Lower lobe of right lung (tissue), 2 donors: ENCODE measurements at regions not wholly inside any gene's neighbourhood (a gene's known extent, or its start where the extent isn't known, plus 50 kb on each side); places are given as distances from the start of the nearest gene placed in this dataset.
A peak's percentile ranks its signal among the peaks of the same experiment; 100 is the strongest.

Source experiments
- ATAC-seq, 2 donors: fragments of 200-7000 bp; cut with Tn5 transposase; one replicate each; pipeline ENCODE4 v1.9.1; 2020 to 2022; ENCODE audit warnings: mild to moderate bottlenecking in 2 of 2, moderate library complexity in 2 of 2
- DNase-seq: peaks from one replicate; pipeline ENCODE4 v3.0.0-alpha.2; 2020
- H3K27ac ChIP-seq: fragments of 200-600 bp; one replicate; pipeline ENCODE4 v1.8.0; 2022
- H3K27me3 ChIP-seq: fragments of 200-600 bp; one replicate; pipeline ENCODE4 v1.8.0; 2022; ENCODE audit warnings: low read depth
- H3K36me3 ChIP-seq: fragments of 200-600 bp; one replicate; pipeline ENCODE4 v1.8.0; 2022; ENCODE audit warnings: mild to moderate bottlenecking
- H3K4me1 ChIP-seq: fragments of 200-600 bp; one replicate; pipeline ENCODE4 v1.8.0; 2022
- H3K4me3 ChIP-seq: fragments of 200-600 bp; one replicate; pipeline ENCODE4 v1.8.0; 2022; ENCODE audit warnings: mild to moderate bottlenecking
- H3K9me3 ChIP-seq: fragments of 200-600 bp; one replicate; pipeline ENCODE4 v1.8.0; 2022
- CTCF ChIP-seq: fragments of 200-600 bp; IDR thresholded peaks from one replicate; pipeline ENCODE4 v1.8.0; 2022; ENCODE audit warnings: antibody characterized with exemption, mild to moderate bottlenecking
- intact Hi-C: fragments of 100-400 bp; cut with DNase I; formaldehyde crosslinking; loops from one replicate; pipeline ENCODE4 v1.11.0; 2022
- donor health status: DM: no; HTN: yes; CAD: no; lungs with severe emphysema.

- DNase-seq (no peak), ATAC-seq (peak in 1 of 2 donors; percentile 32)
- H3K27ac ChIP-seq: no peak overlapping the region
- no peak overlapping the region for H3K4me3 ChIP-seq
- intact Hi-C loops: no loop called here
- H3K36me3 ChIP-seq: no peaks in the 10 kb centered on the region
- TF ChIP-seq CTCF: no peak
- no peaks in the 10 kb centered on the region for H3K27me3 ChIP-seq
- no peaks in the 10 kb centered on the region for H3K4me1 ChIP-seq
- H3K9me3 ChIP-seq: no peaks in the 10 kb centered on the region
These were observed 370.6 kb downstream of the AACS start for GRCh38 chr12:125435871-125436270.

GRCh38 chr12:125436686-125437085 is 371.5 kb downstream of the AACS start:
- Histone ChIP-seq H3K27me3 (no peaks in the 10 kb centered on the region), H3K9me3 (no peaks in the 10 kb centered on the region), H3K4me1 (no peaks in the 10 kb centered on the region), H3K36me3 (no peaks in the 10 kb centered on the region), H3K4me3 (no peak overlapping the region), H3K27ac (no peak overlapping the region)
- DNase-seq (no peak), ATAC-seq (no peak)
- no peak for TF ChIP-seq CTCF
- intact Hi-C loops: no loop called here

GRCh38 chr12:125440399-125440798 is 375.2 kb downstream of the AACS start:
- no peaks in the 10 kb centered on the region for H3K36me3 ChIP-seq
- no peak for TF ChIP-seq CTCF
- H3K4me1 ChIP-seq: no peaks in the 10 kb centered on the region
- no peak overlapping the region for H3K27ac ChIP-seq
- H3K27me3 ChIP-seq: no peaks in the 10 kb centered on the region
- H3K4me3 ChIP-seq: no peak overlapping the region
- ATAC-seq: no peak
- no peak for DNase-seq
- intact Hi-C loops: no loop called here
- H3K9me3 ChIP-seq: no peaks in the 10 kb centered on the region

- H3K4me1 ChIP-seq: no peaks in the 10 kb centered on the region
- no peaks in the 10 kb centered on the region for H3K27me3 ChIP-seq
- H3K4me3 ChIP-seq: no peak overlapping the region
- no peaks in the 10 kb centered on the region for H3K36me3 ChIP-seq
- ATAC-seq (no peak), DNase-seq (no peak)
- H3K27ac ChIP-seq: no peak overlapping the region
- no peaks in the 10 kb centered on the region for H3K9me3 ChIP-seq
- intact Hi-C loops: no loop called here
- no peak for TF ChIP-seq CTCF
These were observed 378.1 kb downstream of the AACS start for GRCh38 chr12:125443341-125443740.

- Histone ChIP-seq H3K4me3 (no peak overlapping the region), H3K4me1 (no peaks in the 10 kb centered on the region), H3K27me3 (no peaks in the 10 kb centered on the region), H3K27ac (no peak overlapping the region), H3K9me3 (no peaks in the 10 kb centered on the region), H3K36me3 (no peaks in the 10 kb centered on the region)
- intact Hi-C loops: no loop called here
- DNase-seq (no peak), ATAC-seq (no peak)
- no peak for TF ChIP-seq CTCF
These were observed 386.2 kb downstream of the AACS start for GRCh38 chr12:125451408-125451807.

GRCh38 chr12:125453751-125454150 is 388.5 kb downstream of the AACS start:
- TF ChIP-seq CTCF: no peak
- no peaks in the 10 kb centered on the region for H3K4me1 ChIP-seq
- H3K4me3 ChIP-seq: no peak overlapping the region
- ATAC-seq (no peak), DNase-seq (no peak)
- H3K36me3 ChIP-seq: no peaks in the 10 kb centered on the region
- H3K27me3 ChIP-seq: no peaks in the 10 kb centered on the region
- no peaks in the 10 kb centered on the region for H3K9me3 ChIP-seq
- intact Hi-C loops: no loop called here
- H3K27ac ChIP-seq: no peak overlapping the region
